NB4 (cell line): ENCODE measurements at regions not wholly inside any gene's neighbourhood (a gene's known extent, or its start where the extent isn't known, plus 50 kb on each side); places are given as distances from the start of the nearest gene placed in this dataset.

Source experiments
- CTCF ChIP-seq: IDR thresholded peaks from one replicate; pipeline ENCODE4 v1.5.1; 2012; ENCODE audit warnings: low read depth, low read length
- MAX ChIP-seq: IDR thresholded peaks from 2 replicates; pipeline ENCODE4 v1.6.1; 2011; ENCODE audit warnings: low read depth, low read length
- MYC ChIP-seq: IDR thresholded peaks from 2 replicates; pipeline ENCODE4 v1.6.1; 2011; ENCODE audit warnings: low read depth, low read length
- POLR2A ChIP-seq: IDR thresholded peaks from 2 replicates; pipeline ENCODE4 v1.6.1; 2011; ENCODE audit warnings: mild to moderate bottlenecking; ENCODE audit not compliant: insufficient read length; ENCODE audit errors: extremely low read depth

GRCh38 chr18:51426996-51427395 lies 229.5 kb upstream of the MEX3C start:
- TF ChIP-seq CTCF (no peak), MAX (no peak), POLR2A (no peak), MYC (no peak)
